Lower leg skin (tissue), 3 donors: ENCODE measurements at regions not wholly inside any gene's neighbourhood (a gene's known extent, or its start where the extent isn't known, plus 50 kb on each side); places are given as distances from the start of the nearest gene placed in this dataset.

ENCODE experiments used
- POLR2A ChIP-seq, 2 donors: fragments of 450-650 bp; IDR thresholded peaks; one replicate each; pipeline ENCODE4 v1.6.1; 2016 to 2017; ENCODE audit warnings: antibody characterized with exemption in 2 of 2, mild to moderate bottlenecking in 1 of 2, moderate library complexity in 1 of 2
- TF ChIP-seq, protein P1 (sequence below), 3 donors: fragments of 450-650 bp; IDR thresholded peaks; one replicate each; pipeline ENCODE4 v1.5.1; 2016; ENCODE audit warnings: antibody characterized with exemption in 3 of 3, mild to moderate bottlenecking in 3 of 3, moderate library complexity in 2 of 3

DNA sequence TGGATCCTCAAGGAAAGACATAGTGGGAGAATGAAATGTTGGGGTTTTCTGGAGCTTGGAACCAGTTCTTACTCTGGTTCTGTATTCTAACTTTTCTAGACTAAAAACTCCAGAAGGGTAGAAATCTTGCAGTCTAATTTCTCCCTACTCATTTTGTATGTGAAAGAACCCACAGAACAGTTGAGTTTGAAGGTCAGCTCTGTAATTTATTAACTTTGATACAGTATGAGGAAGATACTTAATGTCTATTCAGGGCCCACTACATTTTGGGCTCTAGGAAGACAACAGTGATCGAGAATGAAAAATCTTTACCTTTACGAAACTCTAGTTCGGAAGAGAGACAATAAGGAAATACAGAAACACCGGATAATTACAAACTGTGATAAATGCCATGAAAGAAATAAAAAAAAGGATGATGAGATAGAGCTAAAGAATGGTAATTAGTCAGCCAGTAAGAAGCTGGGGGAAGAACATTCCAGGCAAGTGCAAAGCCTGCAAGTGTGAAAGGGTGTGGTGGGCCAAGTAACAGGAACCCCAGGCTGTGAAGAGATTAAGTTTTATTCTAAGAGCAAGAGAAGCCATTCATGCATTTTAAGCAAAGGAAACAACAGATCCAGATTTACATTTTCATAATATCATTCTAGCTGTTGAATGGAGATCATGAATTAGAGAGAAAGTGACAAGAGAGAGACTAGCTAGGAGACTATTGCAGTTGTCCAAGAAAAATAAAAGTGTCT is 159.9 kb upstream of the HMCN1 start:
- TF ChIP-seq, protein P1, sequence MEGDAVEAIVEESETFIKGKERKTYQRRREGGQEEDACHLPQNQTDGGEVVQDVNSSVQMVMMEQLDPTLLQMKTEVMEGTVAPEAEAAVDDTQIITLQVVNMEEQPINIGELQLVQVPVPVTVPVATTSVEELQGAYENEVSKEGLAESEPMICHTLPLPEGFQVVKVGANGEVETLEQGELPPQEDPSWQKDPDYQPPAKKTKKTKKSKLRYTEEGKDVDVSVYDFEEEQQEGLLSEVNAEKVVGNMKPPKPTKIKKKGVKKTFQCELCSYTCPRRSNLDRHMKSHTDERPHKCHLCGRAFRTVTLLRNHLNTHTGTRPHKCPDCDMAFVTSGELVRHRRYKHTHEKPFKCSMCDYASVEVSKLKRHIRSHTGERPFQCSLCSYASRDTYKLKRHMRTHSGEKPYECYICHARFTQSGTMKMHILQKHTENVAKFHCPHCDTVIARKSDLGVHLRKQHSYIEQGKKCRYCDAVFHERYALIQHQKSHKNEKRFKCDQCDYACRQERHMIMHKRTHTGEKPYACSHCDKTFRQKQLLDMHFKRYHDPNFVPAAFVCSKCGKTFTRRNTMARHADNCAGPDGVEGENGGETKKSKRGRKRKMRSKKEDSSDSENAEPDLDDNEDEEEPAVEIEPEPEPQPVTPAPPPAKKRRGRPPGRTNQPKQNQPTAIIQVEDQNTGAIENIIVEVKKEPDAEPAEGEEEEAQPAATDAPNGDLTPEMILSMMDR (IDR thresholded peaks at IDR 0.05), result no peak
- no peak for TF ChIP-seq POLR2A (IDR thresholded peaks at IDR 0.05)
